HG02610 (cell line): ENCODE measurements at regions not wholly inside any gene's neighbourhood (a gene's known extent, or its start where the extent isn't known, plus 50 kb on each side); places are given as distances from the start of the nearest gene placed in this dataset.

Experiments
- ATAC-seq: cut with Tn5 transposase; IDR thresholded peaks from one replicate; pipeline ENCODE4 v1.9.1; 2021; ENCODE audit warnings: mild to moderate bottlenecking, moderate library complexity; ENCODE audit not compliant: unreplicated experiment

DNA sequence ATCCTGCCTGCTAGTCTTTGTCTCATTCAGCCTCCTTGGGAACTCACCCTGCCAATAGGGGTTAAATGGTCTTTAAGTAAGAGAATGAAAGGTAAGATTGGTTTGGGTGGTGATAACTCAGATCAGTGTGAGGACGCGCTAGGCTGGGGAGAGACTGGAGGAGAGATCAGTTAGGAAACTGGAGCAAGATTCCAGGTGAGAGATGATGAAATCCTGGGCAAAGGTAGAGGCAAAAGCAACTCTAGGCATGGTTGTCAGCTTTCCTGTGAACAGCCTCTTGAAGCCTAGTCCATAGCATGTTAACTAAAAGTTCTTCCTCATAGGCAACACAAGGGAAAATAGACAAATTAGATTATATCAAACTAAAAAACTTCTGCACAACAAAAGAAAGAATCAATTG, 145.2 kb upstream of the ANKRD28 start:
- no peak for ATAC-seq

DNA sequence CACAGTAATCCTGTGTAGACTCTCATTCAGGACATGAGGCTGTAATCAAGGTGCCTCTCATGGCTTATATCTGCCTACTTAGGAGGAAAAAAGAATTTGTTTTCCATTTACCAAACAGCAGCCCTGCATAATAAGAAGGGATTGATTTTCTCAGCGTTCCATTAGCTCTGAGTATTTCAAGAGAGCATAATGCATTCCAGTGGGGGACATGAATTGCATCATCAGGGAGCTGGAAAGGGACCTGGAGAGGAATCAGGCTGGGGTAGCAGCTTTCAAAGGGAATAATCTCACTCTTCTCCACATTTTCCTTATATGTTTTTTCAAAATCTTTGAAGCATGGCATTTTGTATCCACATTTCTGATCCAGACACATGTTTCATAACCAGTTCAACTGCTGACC, 150.6 kb upstream of the ANKRD28 start:
- no peak for ATAC-seq

DNA sequence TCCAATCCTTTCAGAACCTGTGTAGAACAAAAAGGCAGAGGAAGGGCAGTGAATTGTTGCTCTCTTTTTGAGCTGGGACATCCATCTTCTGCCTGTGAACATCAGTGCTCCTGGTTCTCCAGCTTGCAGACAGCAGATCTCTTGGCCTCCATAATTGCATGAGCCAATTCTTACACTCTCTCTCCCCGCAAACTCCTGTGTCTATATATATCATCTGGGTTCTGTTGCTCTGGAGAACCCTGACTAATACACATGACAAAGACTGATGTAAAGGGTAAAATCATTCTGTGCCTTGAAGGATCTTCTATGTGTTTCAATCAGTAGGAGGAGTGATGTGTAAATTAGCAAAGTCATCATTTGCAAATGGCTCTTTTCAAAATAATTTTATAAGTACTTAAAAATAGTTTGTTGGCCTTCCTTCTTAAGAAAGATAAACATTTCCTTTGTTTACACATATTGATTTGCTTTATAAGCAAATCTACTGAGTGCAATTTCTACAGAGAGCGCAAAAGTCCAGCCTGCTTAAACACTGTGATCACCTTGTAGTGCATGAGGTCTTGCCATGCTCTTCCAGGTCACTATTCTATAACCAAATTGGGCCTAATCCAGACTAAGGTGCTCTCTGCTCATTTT, 154.9 kb upstream of the ANKRD28 start:
- ATAC-seq: no peak

DNA sequence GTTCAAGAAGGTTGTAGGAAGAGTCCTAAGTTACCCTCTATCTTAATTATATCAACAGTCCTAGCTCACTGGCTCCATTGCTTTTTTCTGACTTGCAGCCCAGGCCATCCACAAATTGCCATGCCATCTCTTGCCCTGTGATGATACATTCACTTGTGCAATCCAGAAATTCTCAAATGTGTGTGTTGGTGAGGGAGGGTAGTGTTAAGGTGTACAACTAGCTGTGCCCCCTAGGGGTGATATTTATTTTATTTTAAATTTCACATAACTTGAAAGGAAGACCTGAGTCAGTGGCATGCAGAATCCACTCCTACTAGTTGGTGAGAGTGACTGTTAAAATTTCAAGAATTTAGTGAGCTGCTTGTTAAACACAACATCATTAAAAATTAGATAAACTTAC, 156.1 kb upstream of the ANKRD28 start:
- ATAC-seq: no peak

DNA sequence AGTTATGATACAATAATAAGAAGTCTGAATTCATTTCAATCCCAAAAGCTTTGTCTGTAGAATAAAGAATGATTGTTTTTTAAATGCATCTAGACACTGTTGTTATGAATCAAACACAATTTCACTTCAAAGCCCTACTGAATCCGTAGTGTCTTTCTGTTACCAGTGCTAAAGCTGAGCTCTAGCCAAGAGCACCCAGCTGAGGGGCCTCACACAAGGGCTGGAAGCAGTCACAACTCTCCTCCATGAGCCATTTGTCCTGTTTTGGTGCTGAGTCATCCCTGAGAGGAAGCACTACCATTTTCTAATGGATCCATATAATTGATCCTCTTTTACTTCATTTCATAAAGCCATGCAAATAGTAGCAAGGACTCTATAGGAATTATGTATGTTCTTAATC, 158.2 kb upstream of the ANKRD28 start:
- ATAC-seq: no peak

DNA sequence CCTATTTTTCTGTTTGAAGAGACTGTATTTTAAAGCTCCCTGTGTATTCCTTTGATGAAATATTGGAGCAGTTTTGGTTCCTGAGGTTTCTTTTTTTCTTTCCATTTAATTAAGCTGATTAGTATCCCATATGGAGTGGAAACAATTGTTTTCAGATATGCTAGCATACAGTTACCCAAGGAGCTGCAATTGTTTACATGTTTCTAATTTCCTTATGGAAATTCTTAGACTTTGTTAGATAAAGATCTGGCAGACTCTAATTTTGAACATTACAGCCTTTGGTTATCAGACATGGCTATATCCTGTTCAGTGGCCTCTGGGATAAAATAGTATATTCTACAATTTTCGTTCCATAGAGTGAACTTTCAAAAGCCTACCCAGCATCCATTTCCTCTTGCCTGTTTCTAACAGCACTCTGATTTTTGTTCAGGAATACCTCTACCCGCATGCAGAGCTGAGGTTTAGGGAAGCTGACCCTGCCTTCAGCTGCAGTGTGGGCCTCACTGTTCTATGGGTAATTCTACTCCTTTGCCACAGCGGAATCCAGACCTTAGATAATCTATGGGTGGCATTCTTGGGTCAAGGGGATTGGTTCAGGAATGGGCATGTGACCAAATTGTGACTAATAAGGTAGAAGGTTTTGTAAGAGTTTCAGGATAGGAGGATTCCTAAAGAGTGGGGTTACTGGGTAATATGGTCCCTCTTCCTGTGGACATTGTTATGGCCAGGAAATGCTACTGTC, 161.1 kb upstream of the ANKRD28 start:
- no peak for ATAC-seq

DNA sequence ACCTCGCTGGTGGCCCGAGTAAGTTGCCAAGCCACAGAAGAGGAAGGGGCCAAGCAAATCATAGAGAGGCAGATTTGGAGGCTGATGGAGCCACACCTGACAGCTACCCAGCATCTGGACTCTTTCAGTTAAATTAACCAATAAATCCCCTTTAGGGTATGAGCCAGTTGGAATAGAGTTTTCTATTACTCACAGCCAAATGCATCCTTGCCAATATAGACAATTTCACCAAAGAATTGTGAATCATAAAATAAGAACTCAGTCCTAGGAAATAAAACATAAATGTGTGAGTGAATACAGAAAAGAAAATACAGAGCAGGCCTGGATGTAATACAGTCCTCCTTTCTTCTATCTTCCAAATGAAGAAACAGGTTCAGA, 161.6 kb upstream of the ANKRD28 start:
- no peak for ATAC-seq

DNA sequence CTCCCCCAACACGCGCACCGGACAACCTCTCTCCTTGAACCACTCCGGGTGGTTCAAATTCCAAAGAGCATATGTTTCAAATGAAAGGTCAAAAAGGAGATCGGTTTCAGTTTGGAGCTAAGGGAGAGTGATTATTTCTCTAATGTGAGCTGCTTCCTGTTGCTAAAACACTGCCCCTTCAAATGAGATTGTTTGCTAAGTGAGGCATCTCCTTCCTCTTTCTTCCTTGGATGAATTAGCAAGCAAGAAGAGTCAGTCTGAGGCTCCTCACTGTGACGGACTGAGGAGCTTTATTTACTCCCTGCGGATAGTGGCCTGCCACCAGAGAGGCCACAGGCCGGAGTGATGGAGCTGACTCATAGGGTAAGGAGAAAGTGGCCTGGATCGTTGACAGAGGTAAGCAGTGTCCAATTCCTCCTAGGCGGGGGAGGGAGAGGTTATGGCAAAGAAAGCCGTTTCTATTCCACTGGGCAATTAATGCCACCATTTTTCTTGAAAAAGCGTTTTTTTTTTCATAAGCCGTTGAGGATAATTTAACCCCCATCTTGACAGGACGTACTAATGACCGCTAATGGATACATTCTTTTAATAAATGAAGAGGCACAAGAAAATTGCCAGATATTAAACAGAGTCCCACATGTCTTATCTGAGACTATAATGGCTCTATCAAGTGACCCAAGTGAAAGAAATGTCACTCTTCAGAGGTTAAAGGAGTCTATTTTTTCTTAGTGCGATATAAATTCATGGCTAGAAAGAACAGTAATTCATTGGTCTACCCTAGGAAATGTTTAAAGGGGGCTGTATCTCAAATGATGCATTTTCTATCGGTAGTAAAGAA, 167.0 kb upstream of the ANKRD28 start:
- no peak for ATAC-seq

DNA sequence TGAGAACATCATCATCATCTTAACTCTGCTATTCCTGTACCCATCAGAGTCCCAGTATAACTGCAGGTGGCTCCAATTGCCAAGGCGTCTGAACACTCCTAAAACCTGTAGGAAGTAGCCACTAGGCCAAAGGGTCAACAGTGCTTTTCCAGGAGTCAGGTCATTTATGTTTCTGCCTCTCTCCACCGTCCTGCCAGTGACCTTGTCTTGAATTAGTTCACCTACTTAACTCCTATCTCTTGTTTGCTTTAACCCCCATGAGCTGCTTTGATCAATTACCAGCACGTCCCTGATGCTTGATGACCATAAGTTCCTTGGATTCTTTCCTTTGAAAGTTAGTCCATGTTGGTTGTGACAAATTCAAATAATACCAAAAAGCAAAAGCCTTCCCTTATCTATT, 169.8 kb upstream of the ANKRD28 start:
- ATAC-seq: no peak

DNA sequence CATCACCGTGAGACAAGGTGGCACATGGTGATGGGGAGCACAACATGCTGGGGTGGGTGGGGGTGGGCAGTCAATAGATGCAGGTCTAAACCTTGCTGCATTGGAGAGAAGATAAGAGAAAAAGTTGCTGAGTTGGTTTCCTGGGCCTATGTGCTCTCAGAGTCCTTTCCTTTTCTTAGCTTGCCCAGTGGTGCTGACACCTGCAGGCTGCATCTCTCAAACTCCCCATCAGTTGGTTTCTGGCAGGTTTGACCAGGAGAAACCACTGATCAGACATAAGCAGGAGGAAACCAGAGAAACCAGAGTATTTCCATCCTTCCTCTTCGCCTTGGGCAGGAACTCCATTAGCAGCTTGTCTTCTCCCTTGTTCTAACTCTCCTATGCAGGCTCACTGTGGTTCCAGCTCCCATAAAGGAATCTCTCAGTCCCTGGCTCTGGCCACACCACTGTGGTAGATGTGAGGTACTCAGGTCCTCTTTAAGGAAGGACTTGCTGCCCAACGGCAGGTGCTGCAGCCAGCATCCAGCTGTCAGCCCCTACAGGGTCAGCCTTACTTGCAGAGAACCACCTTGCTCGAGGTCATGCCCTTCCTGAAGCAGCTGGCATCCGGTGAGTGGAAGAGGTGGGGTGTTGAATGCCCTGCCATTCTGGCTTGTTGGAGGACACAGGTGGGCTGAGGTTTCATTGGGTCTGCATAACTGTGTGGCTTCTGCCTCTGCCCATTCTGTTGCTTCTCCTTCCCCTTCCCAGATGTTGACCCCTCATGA, 172.3 kb upstream of the ANKRD28 start:
- ATAC-seq: no peak

DNA sequence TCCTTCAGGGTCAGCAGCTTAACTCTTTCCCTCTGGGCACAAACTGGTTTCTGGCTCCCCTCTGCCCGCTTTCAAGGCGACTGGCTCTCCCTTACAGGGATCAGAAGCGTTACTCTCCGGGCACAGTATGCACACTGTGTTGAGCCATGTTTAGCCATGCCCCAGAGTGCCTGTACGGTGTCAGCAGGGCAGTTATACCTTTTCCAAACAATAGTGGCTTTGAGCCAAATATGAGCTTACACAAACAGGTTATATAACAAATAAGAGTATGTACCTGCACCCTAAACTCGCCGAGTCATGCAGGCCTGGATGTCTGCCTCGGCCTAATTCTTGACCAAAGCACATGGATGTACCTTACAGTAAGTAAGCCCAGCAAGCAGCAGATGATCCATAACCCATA, 175.6 kb upstream of the ANKRD28 start:
- ATAC-seq: no peak

DNA sequence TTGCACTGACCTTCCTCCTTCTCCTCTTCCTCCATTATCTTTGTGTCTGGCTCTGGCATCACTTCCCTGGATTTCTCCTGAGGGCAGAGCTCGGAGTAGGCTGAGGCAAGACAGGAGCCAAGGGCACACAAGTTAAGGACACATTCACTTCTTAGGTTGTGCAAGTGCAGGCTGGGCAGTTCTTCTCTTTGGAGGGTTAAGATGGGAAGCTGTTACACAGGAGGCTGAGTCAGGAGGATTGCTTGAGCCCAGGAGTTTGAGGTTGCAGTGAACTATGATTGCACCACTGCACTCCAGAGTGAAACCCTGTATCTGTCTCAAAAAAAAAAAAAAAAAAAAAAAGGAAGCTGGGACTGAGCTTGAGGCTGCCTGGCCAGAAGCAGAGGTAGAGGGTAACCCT, 176.2 kb upstream of the ANKRD28 start:
- no peak for ATAC-seq

DNA sequence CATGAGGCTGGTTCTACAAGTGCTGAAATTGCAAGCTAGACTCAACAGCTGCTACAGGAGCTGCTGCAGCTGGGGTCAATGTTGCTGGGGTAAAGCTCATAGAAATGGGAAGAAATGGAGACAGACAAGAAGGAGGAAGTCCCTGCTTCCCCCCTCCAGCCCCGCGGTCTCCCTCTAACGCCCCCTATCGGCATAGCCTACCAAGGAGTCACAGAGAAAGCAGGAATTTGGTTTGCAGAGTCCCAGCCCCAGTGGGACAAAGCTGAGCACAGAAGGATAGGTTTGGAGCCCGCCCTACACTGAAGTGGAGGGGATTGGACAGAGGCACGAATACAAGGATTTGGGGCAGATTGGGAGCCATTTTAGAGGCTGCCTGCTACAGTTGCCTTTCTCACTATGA, 176.9 kb upstream of the ANKRD28 start:
- ATAC-seq: no peak

DNA sequence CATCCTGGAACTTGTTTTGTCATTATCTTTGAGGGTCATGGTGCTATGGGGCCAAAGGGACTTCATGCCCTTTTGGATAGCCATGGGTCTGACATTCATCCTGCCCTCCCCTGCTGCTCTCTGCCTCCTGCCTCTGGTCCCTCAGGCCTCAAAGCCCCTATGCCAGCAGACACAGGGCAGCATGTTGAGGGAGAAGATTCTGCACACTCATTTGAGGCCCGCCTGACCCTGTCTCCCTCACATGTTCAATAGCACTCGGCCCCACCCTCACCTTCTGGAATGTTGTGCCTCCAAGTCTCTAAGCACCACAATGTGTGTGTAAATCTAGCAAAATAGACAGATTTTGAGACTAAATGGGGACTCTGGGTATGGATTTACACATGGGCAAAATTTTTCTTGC, 178.7 kb upstream of the ANKRD28 start:
- no peak for ATAC-seq

DNA sequence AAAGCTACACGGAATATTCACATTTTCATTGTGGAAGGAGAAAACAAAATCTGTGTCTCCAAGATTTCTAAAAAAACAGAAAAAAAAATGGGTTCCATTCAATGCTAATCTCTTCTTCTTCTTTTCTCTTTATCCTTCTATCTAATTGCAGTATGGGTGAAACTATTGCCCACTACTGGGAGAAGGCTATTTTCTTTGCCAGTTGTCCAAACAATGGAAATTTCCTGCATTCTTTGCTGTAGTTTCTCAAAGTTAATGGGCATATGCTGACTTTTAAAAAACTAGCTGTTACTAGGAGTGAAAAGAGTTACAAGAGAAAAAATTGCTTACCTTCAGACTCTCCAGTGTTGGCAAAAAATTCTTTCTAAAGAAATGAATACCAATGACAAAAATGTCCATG, 179.3 kb upstream of the ANKRD28 start:
- ATAC-seq: no peak

DNA sequence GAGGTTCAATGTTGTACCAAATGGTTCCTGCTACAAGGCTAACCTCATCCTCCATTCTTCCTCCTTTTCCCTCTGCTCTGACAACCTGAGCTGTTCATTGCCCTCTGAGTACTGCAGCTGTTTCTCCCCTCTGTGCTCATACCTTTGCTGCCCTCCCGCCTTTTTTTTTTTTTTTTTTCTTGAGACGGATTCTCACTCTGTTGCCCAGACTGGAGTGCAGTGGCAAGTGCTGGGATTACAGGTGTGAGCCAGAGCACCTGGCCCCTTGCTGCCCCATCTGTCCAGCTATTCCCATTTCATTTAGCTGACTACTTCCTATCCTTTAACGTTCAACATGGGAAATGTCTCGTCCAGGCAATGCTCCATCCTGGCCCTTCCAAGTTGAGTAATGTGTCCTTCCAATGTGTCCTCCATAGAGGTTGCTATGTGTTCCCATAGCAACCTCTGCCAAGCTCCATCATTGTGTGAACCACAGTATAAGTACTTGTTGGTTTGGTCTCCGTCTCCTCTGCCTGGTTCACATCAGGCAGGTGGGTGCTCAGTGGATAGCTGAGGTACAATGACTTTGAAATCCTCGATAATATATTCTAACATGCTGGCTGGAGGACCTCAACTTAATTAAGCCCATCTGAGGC, 179.9 kb upstream of the ANKRD28 start:
- ATAC-seq: no peak

DNA sequence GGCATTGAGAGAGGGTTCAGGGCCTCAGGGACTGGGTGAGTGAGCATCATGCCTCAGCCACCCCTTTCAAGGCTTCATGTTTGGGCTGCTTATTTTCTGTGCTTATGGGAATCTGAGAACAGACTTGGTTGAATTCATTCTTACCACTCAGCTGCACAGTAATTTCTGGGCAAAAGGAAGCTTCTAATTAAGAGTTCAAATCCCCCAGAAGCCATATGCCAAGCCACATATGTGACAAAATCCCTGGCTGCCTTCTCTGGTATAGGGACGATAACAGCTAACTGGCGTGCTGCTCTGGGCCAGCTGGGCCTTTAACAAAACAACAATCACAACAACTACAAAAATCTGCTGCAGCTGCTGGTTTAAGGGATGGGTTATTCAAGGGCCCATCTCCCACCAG, 181.0 kb upstream of the ANKRD28 start:
- no peak for ATAC-seq

DNA sequence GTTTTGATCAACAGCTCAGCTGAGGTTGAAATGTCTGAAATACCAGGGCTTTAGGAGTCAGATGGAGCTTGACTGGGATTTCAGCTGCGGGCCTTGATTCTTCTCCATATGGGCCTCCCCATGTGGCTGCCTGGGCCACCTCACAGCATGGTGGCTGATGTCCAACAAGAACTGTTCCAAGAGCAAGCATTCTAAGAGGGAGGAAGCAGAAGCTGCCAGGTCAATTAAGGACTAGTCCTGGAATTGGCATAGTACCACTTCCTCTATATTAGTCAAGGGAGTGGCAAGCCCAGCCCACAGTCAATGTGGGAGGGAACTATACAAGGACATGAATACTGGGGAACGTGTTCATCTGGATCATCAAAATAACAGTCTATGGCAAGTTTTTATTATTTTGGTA, 181.7 kb upstream of the ANKRD28 start:
- no peak for ATAC-seq

DNA sequence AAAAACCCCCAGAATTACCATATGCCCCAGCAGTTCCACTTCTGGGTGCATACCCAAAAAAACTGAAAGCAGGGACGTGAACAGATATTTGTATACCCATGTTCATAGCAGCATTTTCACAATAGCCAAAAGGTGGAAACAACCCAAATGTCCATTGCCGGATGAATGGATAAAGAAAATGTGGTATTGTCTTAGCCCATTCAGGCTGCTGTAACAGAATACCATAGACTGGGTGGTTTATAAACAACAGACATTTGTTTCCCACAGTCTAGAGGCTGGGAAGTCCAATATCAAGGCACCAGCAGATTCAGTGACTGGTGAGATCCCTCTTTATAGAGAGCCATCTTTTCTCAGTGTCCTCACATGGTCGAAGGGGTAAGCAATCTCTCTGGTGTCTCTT, 182.1 kb upstream of the ANKRD28 start:
- ATAC-seq: no peak

DNA sequence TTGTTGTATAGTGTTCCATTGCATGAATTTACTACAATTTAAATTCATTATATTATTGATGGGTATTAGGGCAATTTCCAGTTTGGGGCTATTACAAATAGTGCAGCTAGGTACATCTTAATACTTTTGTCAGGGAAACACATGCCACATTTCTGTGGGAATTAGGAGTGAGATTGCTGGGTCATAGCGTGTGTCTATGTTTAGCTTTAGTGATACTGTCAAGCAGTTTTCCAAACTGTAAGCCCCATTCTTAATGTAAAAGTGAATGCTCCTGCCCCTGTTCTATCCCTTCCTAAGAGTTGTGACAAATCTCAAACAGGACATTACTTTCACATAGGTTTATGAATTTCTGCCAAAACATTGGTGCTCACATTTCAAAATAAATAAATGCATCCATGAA, 184.5 kb upstream of the ANKRD28 start:
- ATAC-seq: no peak

DNA sequence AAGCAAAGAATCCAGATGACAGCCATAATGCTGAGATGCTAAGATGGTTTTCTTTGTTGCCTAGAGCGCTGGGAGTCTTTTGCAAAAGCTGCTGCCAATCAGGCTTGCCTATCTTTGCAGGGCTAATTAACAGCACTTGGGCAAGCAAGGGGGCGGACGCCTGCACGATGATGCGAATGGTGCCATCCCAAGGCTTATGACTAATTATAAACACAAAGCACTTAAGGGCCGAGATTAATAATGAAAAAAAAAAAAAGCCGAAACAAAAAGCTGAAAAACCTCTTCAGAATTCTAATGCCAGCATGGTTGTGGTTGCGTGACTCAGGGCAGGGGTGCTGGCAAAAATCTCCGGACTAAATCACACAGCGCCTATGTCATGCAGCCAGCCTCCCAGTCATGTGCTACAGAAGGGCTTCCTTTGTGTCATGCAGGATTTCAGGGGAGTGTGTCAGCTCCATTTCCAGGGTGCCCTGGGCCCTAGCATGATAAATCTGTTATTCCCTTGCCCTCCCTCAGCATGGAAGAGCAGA, 185.0 kb upstream of the ANKRD28 start:
- no peak for ATAC-seq
